ENCODE measurements at regions not wholly inside any gene's neighbourhood (a gene's known extent, or its start where the extent isn't known, plus 50 kb on each side); places are given as distances from the start of the nearest gene placed in this dataset.

GRCh38 chr6:95309545-95309944, 267.8 kb upstream of the MANEA start:
- TF ChIP-seq CTCF (IDR thresholded peaks at IDR 0.05; ENCODE audit: low read depth, low read length), result no peak
- Histone ChIP-seq H3K9me3 (ENCODE audit: low read depth) (no peaks in the 10 kb centered on the region), H3K27ac (no peak overlapping the region), H3K4me1 (ENCODE audit: low read depth) (no peaks in the 10 kb centered on the region), H3K36me3 (no peaks in the 10 kb centered on the region), H3K27me3 (no peaks in the 10 kb centered on the region), H3K4me3 (no peak overlapping the region)
- DNase-seq (ENCODE audit: low read depth in 1 of 2, low spot score in 1 of 2), result no peak

- no peak for DNase-seq (ENCODE audit: low read depth in 1 of 2, low spot score in 1 of 2)
These were observed 259.2 kb upstream of the MANEA start for GRCh38 chr6:95318137-95318536.

GRCh38 chr6:95321126-95321525, 256.2 kb upstream of the MANEA start:
- no peak for DNase-seq (ENCODE audit: low read depth in 1 of 2, low spot score in 1 of 2)

More at GRCh38 chr6:95318137-95318536, 259.2 kb upstream of the MANEA start:
- Histone ChIP-seq H3K4me3 (no peak overlapping the region), H3K9me3 (ENCODE audit: low read depth) (no peaks in the 10 kb centered on the region), H3K4me1 (ENCODE audit: low read depth) (no peaks in the 10 kb centered on the region), H3K36me3 (no peaks in the 10 kb centered on the region), H3K27ac (no peak overlapping the region), H3K27me3 (no peaks in the 10 kb centered on the region)
- TF ChIP-seq CTCF (IDR thresholded peaks at IDR 0.05; ENCODE audit: low read depth, low read length), result no peak

DNA sequence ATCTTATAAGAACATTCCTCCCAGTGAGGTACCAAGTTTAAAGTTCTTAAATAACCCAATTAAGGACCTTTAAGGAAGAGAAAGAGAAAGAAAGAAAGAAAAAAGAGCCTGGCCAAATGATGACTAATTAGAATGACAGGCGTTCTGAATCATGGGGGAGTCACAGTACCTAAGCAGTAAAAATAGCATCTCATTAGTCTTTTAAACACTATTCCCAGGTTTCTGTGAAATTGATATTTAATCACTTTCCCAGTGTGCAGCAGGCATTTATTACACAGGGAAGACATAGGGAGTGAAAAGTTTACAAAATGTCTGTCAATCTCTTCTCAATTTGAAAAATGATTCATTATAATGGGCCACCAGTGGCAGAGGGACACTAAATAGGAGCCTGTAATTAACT, 251.4 kb upstream of the MANEA start:
- Histone ChIP-seq H3K27ac (no peak overlapping the region), H3K4me1 (ENCODE audit: low read depth) (no peaks in the 10 kb centered on the region), H3K27me3 (no peaks in the 10 kb centered on the region), H3K4me3 (no peak overlapping the region), H3K36me3 (no peaks in the 10 kb centered on the region), H3K9me3 (ENCODE audit: low read depth) (no peaks in the 10 kb centered on the region)
- DNase-seq (ENCODE audit: low read depth in 1 of 2, low spot score in 1 of 2), result no peak
- TF ChIP-seq CTCF (IDR thresholded peaks at IDR 0.05; ENCODE audit: low read depth, low read length), result no peak

More at GRCh38 chr6:95321126-95321525, 256.2 kb upstream of the MANEA start:
- Histone ChIP-seq H3K9me3 (ENCODE audit: low read depth) (no peaks in the 10 kb centered on the region), H3K27me3 (no peaks in the 10 kb centered on the region), H3K4me1 (ENCODE audit: low read depth) (no peaks in the 10 kb centered on the region), H3K36me3 (no peaks in the 10 kb centered on the region), H3K4me3 (no peak overlapping the region), H3K27ac (no peak overlapping the region)
- TF ChIP-seq CTCF (IDR thresholded peaks at IDR 0.05; ENCODE audit: low read depth, low read length), result no peak

DNA sequence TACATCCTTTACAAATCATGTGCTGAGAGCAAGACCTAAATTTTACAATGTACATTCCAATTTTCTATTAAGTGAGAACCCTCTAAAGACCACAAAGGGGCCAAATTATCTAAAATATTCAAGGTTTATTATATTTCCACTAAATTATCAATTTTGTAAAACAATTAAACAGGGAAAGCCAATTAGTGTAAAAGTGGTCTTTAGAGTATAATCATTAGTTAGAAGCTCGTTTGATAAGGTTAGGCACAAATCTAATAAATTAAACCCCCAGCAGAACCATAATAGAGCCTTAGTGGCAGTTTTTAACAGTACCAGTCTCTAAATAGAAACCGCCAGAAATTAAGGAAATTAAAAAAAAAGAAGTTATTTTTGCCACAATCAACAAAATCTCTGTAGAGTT, 249.1 kb upstream of the MANEA start:
- Histone ChIP-seq H3K4me1 (ENCODE audit: low read depth) (no peaks in the 10 kb centered on the region), H3K27me3 (no peaks in the 10 kb centered on the region), H3K4me3 (no peak overlapping the region), H3K36me3 (no peaks in the 10 kb centered on the region), H3K27ac (no peak overlapping the region), H3K9me3 (ENCODE audit: low read depth) (no peaks in the 10 kb centered on the region)
- no peak for TF ChIP-seq CTCF (IDR thresholded peaks at IDR 0.05; ENCODE audit: low read depth, low read length)
- DNase-seq (ENCODE audit: low read depth in 1 of 2, low spot score in 1 of 2), result no peak

All from cardiac muscle cell (in vitro differentiated cells and primary cell).